Left colon (tissue), 2 donors: ENCODE measurements at regions not wholly inside any gene's neighbourhood (a gene's known extent, or its start where the extent isn't known, plus 50 kb on each side); places are given as distances from the start of the nearest gene placed in this dataset.
"Not testable (repeated sequence)": the region's sequence is repeated elsewhere in the genome, so short reads cannot be mapped to it uniquely, and the experiment has no call there.

Experiments used
- ATAC-seq: fragments of 200-7000 bp; cut with Tn5 transposase; one replicate; pipeline ENCODE4 v1.9.1; 2020; ENCODE audit warnings: mild to moderate bottlenecking, moderate library complexity
- DNase-seq, 2 donors: peaks; one replicate each; pipeline ENCODE4 v3.0.0-alpha.2; 2020
- intact Hi-C, 2 donors: fragments of 100-400 bp; cut with DNase I in 1 of 2; cut with micrococcal nuclease in 1 of 2; formaldehyde crosslinking; loops; one replicate each; pipeline versions ENCODE4 v1.11.2 to v1.14.0; 2022; cut with DNase I, micrococcal nuclease
- donor health status: DM: no; HTN: no; CAD: no.
- donor health status: DM: yes; HTN: yes; CAD: no.

GRCh38 chr4:162523171-162523570 lies 359.4 kb upstream of the FSTL5 start:
- ATAC-seq (no peak), DNase-seq (no peak)
- intact Hi-C loops = no loop called here

DNA sequence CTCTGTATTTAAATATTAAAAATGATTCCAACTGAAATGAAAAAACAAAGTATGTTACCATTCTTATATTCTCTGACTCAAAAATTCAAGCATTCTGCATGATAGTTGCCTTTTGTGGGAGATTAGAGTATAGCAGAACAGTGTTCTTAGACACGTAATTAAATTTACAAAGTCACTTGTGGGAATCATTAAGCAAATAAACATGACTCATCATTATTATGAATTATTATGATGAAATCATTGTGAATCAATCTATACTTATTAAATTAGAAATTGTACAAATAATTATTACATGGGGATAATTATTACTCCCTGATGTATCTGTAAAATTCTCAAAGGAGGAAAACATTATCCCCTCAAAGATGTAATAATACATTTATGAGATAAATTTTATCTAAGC lies 358.9 kb upstream of the FSTL5 start:
- intact Hi-C loops = no loop called here
- no peak for ATAC-seq
- DNase-seq = no peak

GRCh38 chr4:162510937-162511336 lies 347.1 kb upstream of the FSTL5 start:
- ATAC-seq (no peak), DNase-seq (no peak)
- intact Hi-C loops = no loop called here

DNA sequence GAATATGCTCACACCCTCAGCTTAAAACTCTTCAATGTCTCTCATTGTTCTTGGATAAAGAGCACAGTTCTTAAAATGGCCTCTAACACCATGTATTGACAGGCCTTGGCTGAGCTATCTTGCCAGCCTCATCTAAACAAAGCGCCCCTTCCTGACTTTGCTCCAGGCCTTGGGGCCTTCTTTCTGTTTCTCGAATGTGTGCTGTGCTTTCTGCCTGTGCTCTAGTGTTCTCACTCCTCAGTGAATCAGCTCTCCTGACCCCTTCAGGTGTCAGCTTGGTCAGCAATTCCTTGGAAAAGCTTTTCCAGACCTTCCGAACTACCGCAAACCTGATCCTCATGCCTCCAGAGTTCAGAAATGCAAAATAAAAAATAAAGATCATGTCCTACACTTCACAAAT lies 346.3 kb upstream of the FSTL5 start:
- DNase-seq (no peak), ATAC-seq (no peak)
- intact Hi-C loops = no loop called here

DNA sequence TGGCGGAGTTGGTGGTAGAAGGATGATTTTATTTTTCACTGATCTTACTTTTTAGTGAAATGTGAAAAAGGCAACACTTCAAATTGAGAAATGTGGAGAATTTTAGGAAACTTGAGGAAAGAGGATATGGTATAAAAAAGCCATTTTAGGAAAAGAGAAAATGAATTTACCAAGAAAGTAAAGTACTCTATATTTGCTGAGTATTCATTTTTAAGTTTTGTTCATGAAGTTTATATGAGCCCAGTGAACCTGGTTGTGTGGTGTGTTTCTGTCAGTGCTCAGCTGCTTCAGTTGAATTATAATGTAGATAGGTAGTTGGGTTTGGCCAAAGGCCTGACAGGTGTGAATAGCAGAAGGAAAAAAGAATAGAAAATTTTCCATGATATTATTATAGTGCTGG lies 345.5 kb upstream of the FSTL5 start:
- intact Hi-C loops = no loop called here
- DNase-seq = no peak

DNA sequence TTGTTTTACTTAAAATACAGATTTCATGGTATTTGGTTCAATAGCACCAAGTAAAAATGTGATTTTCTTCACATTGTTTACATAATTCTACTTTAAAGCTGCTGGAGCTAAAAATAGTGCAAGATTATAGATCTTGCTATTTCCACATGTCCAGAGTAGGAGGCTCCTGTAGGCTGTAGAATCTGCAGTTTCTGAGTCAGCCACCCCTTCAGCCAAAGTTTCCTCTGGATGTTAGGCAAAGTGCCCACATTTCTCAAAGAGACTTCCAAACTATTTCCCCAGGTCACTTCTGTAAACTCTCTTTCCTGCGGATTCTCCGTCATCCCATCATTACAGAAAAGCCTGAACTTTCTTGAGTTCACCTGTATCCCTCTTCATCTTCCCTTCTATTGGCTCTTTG lies 342.5 kb upstream of the FSTL5 start:
- ATAC-seq (no peak), DNase-seq (no peak)
- intact Hi-C loops = no loop called here

More for the DNA sequence above, 345.5 kb upstream of the FSTL5 start:
- ATAC-seq = no peak

- no peak for ATAC-seq
- no peak for DNase-seq
- intact Hi-C loops = no loop called here
Measured at GRCh38 chr4:162503868-162504267, 340.1 kb upstream of the FSTL5 start.

GRCh38 chr4:162502109-162502508 lies 338.3 kb upstream of the FSTL5 start:
- intact Hi-C loops = no loop called here
- ATAC-seq (no peak), DNase-seq (no peak)

- DNase-seq = no peak
- intact Hi-C loops = loop anchor here in 1 of 2 donors (5.0 to 10.0 kb wide), 3 partner anchors 535 to 1045 kb away; partner anchors contain the start of gene NPY1R
- ATAC-seq = no peak
Measured at GRCh38 chr4:162499478-162499877, 335.7 kb upstream of the FSTL5 start.

DNA sequence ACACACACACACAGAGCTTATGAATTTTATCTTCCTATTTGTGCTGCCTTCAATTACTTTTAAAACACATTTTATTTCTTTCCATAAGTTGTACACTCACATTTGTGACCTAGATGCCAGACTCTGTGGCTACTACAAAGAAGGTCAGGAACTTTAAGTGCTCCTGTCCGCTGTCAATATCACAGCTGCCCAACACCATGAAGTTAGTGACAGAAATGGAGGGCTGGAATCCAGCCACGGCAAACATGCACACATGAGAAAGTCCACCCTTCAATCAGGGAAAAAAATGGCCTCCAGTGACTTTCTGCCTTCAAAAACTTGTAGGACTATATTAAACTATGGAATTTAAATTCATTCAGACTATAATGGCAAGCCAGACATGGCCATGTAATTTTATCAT lies 334.4 kb upstream of the FSTL5 start:
- no peak for DNase-seq
- intact Hi-C loops = loop anchor here in 1 of 2 donors (5.0 to 10.0 kb wide), 3 partner anchors 537 to 1047 kb away; partner anchors contain the start of gene NPY1R
- no peak for ATAC-seq

DNA sequence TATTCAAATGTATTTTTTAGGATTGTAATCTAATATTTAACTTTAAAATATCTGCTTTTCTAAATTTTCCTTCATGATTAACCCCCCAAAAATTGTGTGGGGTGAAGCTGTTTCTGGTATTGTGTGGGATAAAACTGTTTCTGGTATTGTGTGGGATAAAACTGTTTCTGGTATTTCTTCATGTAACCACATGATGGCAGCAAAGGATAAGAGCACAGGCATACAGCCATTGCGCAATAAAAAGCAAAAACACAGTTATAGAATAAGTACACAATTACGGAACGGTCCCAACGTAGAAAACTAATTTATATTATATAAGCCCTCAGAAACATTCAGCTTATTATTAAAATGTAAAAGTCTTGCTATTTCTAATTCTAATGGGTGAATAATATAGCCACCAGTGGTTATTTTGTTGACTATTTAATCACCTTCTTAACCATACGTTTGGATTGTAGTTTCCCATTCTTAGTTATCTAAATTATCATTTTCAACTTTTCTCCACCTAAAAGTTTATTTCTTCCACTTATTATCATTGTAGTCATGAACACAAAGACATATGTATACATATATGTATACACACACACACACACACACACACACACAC lies 333.9 kb upstream of the FSTL5 start:
- ATAC-seq (peak; percentile 75), DNase-seq (no peak)
- intact Hi-C loops = loop anchor here in 1 of 2 donors (5.0 to 10.0 kb wide), 3 partner anchors 537 to 1047 kb away; partner anchors contain the start of gene NPY1R

- intact Hi-C loops = loop anchor here in 1 of 2 donors (5.0 to 10.0 kb wide), 3 partner anchors 540 to 1050 kb away; partner anchors contain the start of gene NPY1R
- DNase-seq (no peak), ATAC-seq (peak; percentile 60)
Measured at GRCh38 chr4:162494935-162495334, 331.1 kb upstream of the FSTL5 start.

- intact Hi-C loops = no loop called here
- ATAC-seq (no peak), DNase-seq (no peak)
Measured at GRCh38 chr4:162485486-162485885, 321.7 kb upstream of the FSTL5 start.

- no peak for DNase-seq
- intact Hi-C loops = no loop called here
Measured at GRCh38 chr4:162475246-162475645, 311.4 kb upstream of the FSTL5 start.

DNA sequence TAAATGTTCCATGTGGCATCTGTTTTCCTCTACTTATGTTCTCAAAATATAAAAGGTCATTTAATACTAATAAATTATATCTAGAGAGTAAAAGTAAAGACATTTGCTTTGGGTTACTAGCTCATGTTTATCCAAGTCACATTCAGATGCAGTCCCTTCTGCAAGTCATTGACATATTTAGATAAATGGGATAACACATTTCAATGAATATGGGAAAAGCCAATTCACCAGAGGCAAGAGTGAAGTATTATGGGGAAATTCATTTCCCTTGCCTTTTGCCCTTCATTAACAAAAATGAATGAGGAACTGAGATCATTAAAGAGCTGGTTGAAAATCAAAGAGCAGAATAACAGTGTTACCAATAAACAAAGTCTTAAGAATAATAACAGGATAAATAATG lies 306.2 kb upstream of the FSTL5 start:
- ATAC-seq = no peak
- DNase-seq = no peak
- intact Hi-C loops = no loop called here

More at GRCh38 chr4:162475246-162475645, 311.4 kb upstream of the FSTL5 start:
- no peak for ATAC-seq

DNA sequence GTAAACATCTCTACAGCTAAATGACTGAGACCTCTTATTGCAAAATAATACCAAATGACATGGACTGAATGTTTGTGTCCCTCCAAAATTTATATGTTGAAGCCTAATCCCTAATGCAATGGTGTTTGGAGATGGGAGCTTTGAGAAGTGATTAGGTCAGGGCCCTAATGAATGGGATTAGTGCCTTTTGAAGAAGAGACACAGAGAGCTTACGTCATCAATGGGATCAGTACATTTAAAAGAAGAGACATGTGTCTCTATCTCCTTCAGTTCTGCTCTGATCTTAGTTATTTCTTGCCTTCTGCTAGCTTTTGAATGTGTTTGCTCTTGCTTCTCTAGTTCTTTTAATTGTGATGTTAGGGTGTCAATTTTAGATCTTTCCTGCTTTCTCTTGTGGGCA lies 301.6 kb upstream of the FSTL5 start:
- ATAC-seq, DNase-seq, intact Hi-C loops: not testable (repeated sequence)

DNA sequence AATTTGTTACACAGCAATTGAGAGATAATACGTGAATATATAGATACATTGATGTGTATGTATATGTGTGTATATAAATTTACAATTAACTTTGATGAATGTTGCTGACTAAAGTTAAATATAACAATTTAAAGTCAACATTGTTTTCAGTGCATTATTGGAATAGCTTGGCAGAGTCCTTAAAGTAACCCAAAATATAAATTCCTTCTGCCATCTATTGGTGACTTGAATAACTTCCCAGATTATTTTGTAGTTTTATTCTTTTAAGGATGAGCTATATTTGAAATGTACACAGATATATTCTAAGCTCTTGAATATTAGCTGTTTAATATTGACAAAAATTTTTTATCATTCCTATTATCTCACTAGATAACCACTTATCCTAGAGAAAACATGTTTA lies 298.2 kb upstream of the FSTL5 start:
- intact Hi-C loops = no loop called here
- DNase-seq (no peak), ATAC-seq (peak; percentile 54)

GRCh38 chr4:162458051-162458450 lies 294.3 kb upstream of the FSTL5 start:
- ATAC-seq = no peak
- no peak for DNase-seq
- intact Hi-C loops = no loop called here

GRCh38 chr4:162457071-162457865 lies 293.5 kb upstream of the FSTL5 start:
- peak; percentile 81 for ATAC-seq
- intact Hi-C loops = no loop called here
- DNase-seq = no peak

- intact Hi-C loops = no loop called here
- DNase-seq (no peak), ATAC-seq (no peak)
Measured at GRCh38 chr4:162456106-162456505, 292.3 kb upstream of the FSTL5 start.
